Right lobe of liver (tissue), 6 donors: ENCODE measurements at regions not wholly inside any gene's neighbourhood (a gene's known extent, or its start where the extent isn't known, plus 50 kb on each side); places are given as distances from the start of the nearest gene placed in this dataset.

ENCODE experiments used
- ATAC-seq, 4 donors: fragments of 200-7000 bp; cut with Tn5 transposase; one replicate each; pipeline ENCODE4 v1.9.1; 2020; ENCODE audit warnings: mild to moderate bottlenecking in 4 of 4, moderate library complexity in 4 of 4
- DNase-seq, 3 donors: peaks; one replicate each; pipeline ENCODE4 v3.0.0-alpha.2; 2020
- H3K27ac ChIP-seq, 3 donors: fragments of 200-600 bp; one replicate each; pipeline ENCODE4 v1.8.0; 2022
- H3K27me3 ChIP-seq, 2 donors: fragments of 200-600 bp; one replicate each; pipeline ENCODE4 v1.8.0; 2022
- H3K36me3 ChIP-seq, 4 donors: fragments of 200-600 bp; sonication (generic) in 1 of 4; one replicate each; pipeline versions ENCODE4 v1.5.1 to v1.8.0; 2017 to 2022; ENCODE audit warnings: control low read depth in 1 of 4
- H3K4me1 ChIP-seq, 4 donors: fragments of 200-600 bp; sonication (generic) in 1 of 4; one replicate each; pipeline versions ENCODE4 v1.5.1 to v1.8.0; 2017 to 2022; ENCODE audit warnings: control low read depth in 1 of 4
- H3K4me3 ChIP-seq, 3 donors: fragments of 200-600 bp; one replicate each; pipeline ENCODE4 v1.8.0; 2022
- H3K9me3 ChIP-seq, 4 donors: fragments of 200-600 bp; sonication (generic) in 1 of 4; one replicate each; pipeline versions ENCODE4 v1.5.1 to v1.8.0; 2017 to 2022; ENCODE audit warnings: control low read depth in 1 of 4
- POLR2A ChIP-seq: fragments of 450-650 bp; IDR thresholded peaks from one replicate; pipeline ENCODE4 v1.6.1; 2017; ENCODE audit warnings: antibody characterized with exemption, mild to moderate bottlenecking
- WGBS: methylation state at CpG from one replicate; pipeline ENCODE4 v1.1.6; 2018; ENCODE audit warnings: low coverage, low lambda C conversion rate; ENCODE audit not compliant: insufficient coverage; ENCODE audit errors: missing lambda C conversion rate; 5-methylcytosine and 5-hydroxymethylcytosine counted together
- intact Hi-C, 2 donors: fragments of 100-400 bp; cut with DNase I; formaldehyde crosslinking; loops; one replicate each; pipeline versions ENCODE4 v1.11.2 to v1.14.1; 2022
- TF ChIP-seq, protein P1 (sequence below), 4 donors: fragments of 200-600 bp in 3 of 4; fragments of 450-650 bp in 1 of 4; IDR thresholded peaks; one replicate each; pipeline versions ENCODE4 v1.5.1 to v1.8.0; 2016 to 2022; ENCODE audit warnings: antibody characterized with exemption in 4 of 4, mild to moderate bottlenecking in 2 of 4
- donor health status: DM: no; HTN: yes; CAD: no.
- donor health status: DM: no; HTN: no; CAD: no.
- donor health status: DM: no; HTN: no; CAD: no.
- donor health status: DM: no; HTN: yes; CAD: no.
- donor health status: DM: no; HTN: yes; CAD: no.

DNA sequence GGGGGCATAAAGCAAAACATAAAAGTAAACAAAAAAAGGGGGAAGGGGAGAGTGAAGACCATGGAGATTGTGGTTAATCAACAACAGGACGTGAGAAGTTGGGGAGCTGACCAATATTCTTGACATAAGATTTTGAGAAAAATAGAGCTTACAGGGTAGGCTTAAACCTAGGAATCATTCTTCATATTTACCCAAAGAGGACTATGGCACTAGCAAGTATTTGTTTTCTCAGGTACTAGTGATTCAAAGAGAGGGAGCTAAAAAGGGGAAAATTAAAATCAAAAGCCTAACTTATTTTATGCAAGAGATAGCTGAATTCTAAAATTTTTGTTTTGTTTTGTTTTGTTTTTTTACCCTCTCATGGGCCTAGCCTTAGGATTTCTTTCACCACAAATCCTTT, 427.5 kb downstream of the PIK3R1 start:
- ATAC-seq, result peak; percentile 55 to 68 (median 64)
- H3K4me3 ChIP-seq, result no peak overlapping the region
- TF ChIP-seq, protein P1, sequence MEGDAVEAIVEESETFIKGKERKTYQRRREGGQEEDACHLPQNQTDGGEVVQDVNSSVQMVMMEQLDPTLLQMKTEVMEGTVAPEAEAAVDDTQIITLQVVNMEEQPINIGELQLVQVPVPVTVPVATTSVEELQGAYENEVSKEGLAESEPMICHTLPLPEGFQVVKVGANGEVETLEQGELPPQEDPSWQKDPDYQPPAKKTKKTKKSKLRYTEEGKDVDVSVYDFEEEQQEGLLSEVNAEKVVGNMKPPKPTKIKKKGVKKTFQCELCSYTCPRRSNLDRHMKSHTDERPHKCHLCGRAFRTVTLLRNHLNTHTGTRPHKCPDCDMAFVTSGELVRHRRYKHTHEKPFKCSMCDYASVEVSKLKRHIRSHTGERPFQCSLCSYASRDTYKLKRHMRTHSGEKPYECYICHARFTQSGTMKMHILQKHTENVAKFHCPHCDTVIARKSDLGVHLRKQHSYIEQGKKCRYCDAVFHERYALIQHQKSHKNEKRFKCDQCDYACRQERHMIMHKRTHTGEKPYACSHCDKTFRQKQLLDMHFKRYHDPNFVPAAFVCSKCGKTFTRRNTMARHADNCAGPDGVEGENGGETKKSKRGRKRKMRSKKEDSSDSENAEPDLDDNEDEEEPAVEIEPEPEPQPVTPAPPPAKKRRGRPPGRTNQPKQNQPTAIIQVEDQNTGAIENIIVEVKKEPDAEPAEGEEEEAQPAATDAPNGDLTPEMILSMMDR (IDR thresholded peaks at IDR 0.05), result no peak
- no peak for TF ChIP-seq POLR2A
- intact Hi-C loops, result no loop called here
- no peaks in the 10 kb centered on the region for H3K9me3 ChIP-seq
- H3K36me3 ChIP-seq, result no peaks in the 10 kb centered on the region
- peak overlapping the region in 2 of 3 donors; percentile 24 to 29 for H3K27ac ChIP-seq
- peaks cover 0 to 22% (median 0%) of the 10 kb centered on the region in 4 donors for H3K4me1 ChIP-seq
- DNase-seq, result no peak
- WGBS, result 0% methylated on average over 1 of the region's 1 CpG
- no peaks in the 10 kb centered on the region for H3K27me3 ChIP-seq

DNA sequence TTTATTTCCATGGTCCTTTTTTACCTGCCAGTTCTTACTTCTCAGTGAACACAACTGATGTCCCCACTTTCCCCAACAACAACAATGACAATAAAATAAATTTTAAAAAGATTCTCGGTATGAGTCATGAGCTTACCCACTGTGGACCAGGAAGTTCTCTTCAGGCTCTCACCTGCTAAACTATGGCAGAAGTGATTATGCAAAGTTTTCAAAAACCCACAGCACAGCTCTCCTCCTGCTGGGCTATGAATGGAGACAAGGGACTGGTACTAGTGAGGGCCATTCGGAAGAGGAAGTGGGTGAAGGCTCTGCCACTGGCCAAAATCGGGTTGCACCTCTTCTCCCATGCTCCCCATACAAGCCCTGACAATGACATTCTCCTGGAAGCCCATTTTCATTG, 429.4 kb downstream of the PIK3R1 start:
- no peak for DNase-seq
- H3K9me3 ChIP-seq, result no peaks in the 10 kb centered on the region
- H3K4me3 ChIP-seq, result no peak overlapping the region
- intact Hi-C loops, result no loop called here
- H3K27me3 ChIP-seq, result no peaks in the 10 kb centered on the region
- ATAC-seq, result no peak
- H3K36me3 ChIP-seq, result no peaks in the 10 kb centered on the region
- 94% methylated on average over 2 of the region's 3 CpGs for WGBS
- no peak for TF ChIP-seq POLR2A
- TF ChIP-seq, protein P1 (IDR thresholded peaks at IDR 0.05), result no peak
- H3K4me1 ChIP-seq, result peaks cover 0 to 38% (median 5%) of the 10 kb centered on the region in 4 donors
- no peak overlapping the region for H3K27ac ChIP-seq

DNA sequence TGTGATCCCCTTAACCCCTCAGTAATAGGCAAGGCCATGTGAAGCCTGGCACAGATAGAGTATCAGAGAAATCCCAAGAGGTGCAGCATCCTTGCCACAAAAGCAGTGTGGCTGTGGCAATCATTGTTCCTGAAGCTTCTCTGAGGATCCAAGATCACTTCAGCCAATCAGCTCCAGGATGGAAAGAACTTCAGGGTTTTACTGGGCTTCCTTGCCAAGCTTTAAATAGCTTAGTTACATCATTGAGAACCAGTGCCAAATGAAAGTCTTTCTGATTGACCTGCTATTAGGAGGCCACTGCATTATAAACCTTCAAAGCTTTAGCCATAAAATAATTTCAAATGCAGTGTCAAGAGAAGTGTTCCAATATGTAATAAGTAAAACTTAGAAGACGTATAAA, 430.6 kb downstream of the PIK3R1 start:
- DNase-seq (no peak), ATAC-seq (peak; percentile 23 to 57 (median 40))
- Histone ChIP-seq H3K27ac (peak overlapping the region in 1 of 3 donors; percentile 34), H3K4me3 (no peak overlapping the region), H3K36me3 (no peaks in the 10 kb centered on the region), H3K27me3 (no peaks in the 10 kb centered on the region), H3K9me3 (no peaks in the 10 kb centered on the region), H3K4me1 (peaks cover 0 to 38% (median 5%) of the 10 kb centered on the region in 4 donors)
- TF ChIP-seq, protein P1 (IDR thresholded peaks at IDR 0.05), result no peak
- no peak for TF ChIP-seq POLR2A
- intact Hi-C loops, result no loop called here
- whole genome bisulfite sequencing, result 88% methylated on average over 1 of the region's 1 CpG

DNA sequence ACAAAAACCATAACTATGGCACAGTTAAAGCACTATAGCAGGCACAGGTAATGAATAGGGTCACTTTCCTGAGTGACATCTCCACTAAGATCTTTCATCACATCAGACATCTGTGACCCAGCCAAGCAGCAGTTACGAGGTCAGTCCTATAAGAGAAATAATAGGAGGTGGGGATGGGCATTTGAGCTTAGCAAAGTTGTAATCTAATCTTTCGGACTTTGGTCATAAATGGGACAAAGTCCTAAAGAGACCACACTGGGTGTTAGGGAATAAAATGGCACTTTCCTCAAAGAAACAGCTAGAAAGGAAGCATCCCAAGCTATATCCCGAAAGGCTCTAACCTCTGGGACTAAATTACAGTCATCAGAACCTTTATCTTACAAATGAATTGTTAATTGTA, 432.2 kb downstream of the PIK3R1 start:
- no peaks in the 10 kb centered on the region for H3K9me3 ChIP-seq
- 56% methylated on average over 3 of the region's 3 CpGs for WGBS
- DNase-seq (no peak), ATAC-seq (peak in 3 of 4 donors; percentile 4 to 26 (median 5))
- no peaks in the 10 kb centered on the region for H3K36me3 ChIP-seq
- H3K27ac ChIP-seq, result peak overlapping the region in 2 of 3 donors; percentile 38 to 69
- intact Hi-C loops, result no loop called here
- H3K4me3 ChIP-seq, result no peak overlapping the region
- H3K27me3 ChIP-seq, result no peaks in the 10 kb centered on the region
- TF ChIP-seq, protein P1 (IDR thresholded peaks at IDR 0.05), result no peak
- no peak for TF ChIP-seq POLR2A
- peaks cover 0 to 49% (median 5%) of the 10 kb centered on the region in 4 donors for H3K4me1 ChIP-seq
